Erythroblast (primary cell): ENCODE measurements at regions not wholly inside any gene's neighbourhood (a gene's known extent, or its start where the extent isn't known, plus 50 kb on each side); places are given as distances from the start of the nearest gene placed in this dataset.
"Not testable (repeated sequence)": the region's sequence is repeated elsewhere in the genome, so short reads cannot be mapped to it uniquely, and the experiment has no call there.

Experiments
- GATA1 ChIP-seq: IDR thresholded peaks from 2 replicates; pipeline ENCODE4 v1.6.1; 2011; ENCODE audit warnings: low read depth, mild to moderate bottlenecking, control low read depth, low read length, moderate library complexity
- POLR2A ChIP-seq: IDR thresholded peaks from 2 replicates; pipeline ENCODE4 v1.6.1; 2011; ENCODE audit warnings: mild to moderate bottlenecking, low read length

DNA sequence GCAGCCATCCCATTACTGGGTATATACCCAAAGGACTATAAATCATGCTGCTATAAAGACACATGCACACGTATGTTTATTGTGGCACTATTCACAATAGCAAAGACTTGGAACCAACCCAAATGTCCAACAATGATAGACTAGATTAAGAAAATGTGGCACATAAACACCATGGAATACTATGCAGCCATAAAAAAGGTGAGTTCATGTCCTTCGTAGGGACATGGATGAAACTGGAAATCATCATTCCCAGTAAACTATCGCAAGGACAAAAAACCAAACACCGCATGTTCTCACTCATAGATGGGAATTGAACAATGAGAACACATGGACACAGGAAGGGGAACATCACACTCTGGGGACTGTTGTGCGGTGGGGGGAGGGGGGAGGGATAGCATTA, 550.4 kb upstream of the ID2 start:
- not testable (repeated sequence) for TF ChIP-seq POLR2A, GATA1
